GM18519 (cell line): ENCODE measurements at regions not wholly inside any gene's neighbourhood (a gene's known extent, or its start where the extent isn't known, plus 50 kb on each side); places are given as distances from the start of the nearest gene placed in this dataset.

Source experiments
- ATAC-seq: cut with Tn5 transposase; IDR thresholded peaks from one replicate; pipeline ENCODE4 v1.9.1; 2021; ENCODE audit warnings: mild to moderate bottlenecking, moderate library complexity; ENCODE audit not compliant: unreplicated experiment, low FRiP score

DNA sequence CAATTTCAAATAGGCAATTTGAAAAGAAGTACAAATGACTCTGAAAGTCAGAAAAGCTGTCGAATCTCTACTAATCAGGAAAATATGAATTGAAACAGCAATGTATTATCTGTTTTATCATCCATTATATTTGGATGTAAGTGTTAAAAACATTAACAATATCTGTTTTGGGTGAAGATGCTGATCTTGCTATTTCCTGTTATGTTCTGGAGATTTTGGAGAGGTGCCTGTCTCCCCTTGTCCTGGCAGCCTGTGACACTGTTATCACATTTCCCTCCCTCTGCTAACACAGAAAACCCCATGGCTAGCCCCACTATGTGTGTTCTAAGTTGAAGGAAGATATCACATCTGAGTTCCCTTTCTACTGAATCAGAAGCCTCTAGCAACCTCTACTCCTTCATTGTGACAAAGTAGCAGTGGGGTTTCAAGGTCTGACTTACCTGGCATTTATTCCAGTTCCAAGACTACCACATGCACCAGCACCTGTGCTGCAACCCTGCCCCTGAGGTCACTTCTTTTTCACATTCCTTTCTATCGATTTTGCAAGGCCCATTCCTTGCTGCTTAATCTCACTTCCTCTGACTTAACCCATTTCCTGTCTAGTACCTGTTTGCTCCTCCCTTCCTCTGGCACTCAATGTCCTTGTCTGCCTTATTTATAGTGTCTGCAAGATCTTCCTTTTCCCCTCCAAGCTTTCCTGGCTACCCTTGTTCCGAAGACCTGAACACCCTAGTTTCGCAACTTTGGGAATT lies 95.5 kb upstream of the COL8A1 start:
- ATAC-seq, result no peak

DNA sequence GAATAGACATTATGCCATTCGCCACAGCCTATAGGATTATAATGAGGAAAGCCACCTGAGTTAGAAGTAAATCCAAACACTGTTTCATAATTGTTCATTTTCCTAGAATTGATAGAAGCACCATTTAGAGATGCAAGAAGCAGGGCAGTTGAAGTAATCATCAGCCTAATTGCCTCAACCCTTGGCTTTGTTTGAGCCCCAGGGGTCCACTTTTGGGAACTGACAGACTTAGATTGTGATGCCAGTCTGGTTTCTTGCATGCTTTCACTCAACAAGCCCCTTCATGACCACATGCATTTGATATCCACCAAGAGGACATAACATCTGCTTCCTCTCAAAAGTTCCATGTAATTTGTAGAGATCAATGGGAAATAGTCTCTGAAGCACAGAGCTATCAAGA lies 97.2 kb upstream of the COL8A1 start:
- ATAC-seq, result no peak

DNA sequence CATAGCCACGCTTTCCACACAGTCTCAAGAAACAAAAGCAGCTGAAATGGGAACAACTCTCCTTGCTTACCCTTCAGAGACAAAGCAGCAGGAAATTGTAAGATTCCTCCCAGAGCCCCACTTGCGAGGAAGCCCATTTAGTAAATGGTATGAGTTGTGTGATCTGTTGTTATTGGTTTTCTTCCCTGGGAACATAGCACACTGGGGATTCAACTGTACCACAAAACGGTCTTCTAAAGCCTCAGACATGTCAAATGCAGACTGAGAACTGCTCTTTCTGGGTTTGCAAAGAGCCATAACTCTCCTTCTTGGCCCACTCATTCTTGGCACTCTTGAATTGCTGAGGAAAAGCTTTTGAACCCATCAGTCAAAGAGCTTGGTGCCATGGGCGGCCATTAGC lies 101.0 kb upstream of the COL8A1 start:
- no peak for ATAC-seq

- no peak for ATAC-seq
Observed at GRCh38 chr3:99536555-99537314, 101.7 kb upstream of the COL8A1 start.

- no peak for ATAC-seq
Observed at GRCh38 chr3:99534951-99535704, 103.3 kb upstream of the COL8A1 start.

- ATAC-seq, result no peak
Observed at GRCh38 chr3:99532246-99532645, 106.1 kb upstream of the COL8A1 start.

GRCh38 chr3:99529265-99529664 lies 109.1 kb upstream of the COL8A1 start:
- no peak for ATAC-seq

DNA sequence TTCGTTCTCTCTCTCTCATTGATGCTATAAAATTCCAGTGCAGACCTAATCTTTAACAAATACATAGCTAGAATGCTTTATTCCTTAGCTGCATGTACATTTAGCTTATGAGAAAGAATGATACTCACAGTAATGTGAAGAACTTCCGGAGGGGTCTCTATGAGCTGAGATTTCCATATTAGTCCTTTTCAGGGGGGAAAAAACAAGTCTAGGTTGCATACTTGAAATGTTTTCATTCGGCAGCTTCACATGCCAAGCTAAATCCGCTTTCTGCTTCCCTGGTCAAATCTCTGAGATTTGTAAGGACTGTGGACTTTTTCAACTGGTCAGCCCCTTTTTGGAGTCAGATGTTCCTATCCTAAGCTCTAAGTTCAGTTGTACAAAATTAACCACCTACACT lies 111.5 kb upstream of the COL8A1 start:
- ATAC-seq, result no peak

GRCh38 chr3:99524559-99524958 lies 113.8 kb upstream of the COL8A1 start:
- no peak for ATAC-seq

- ATAC-seq, result no peak
Observed at GRCh38 chr3:99523431-99524127, 114.8 kb upstream of the COL8A1 start.

GRCh38 chr3:99522147-99522546 lies 116.2 kb upstream of the COL8A1 start:
- ATAC-seq, result no peak

GRCh38 chr3:99521551-99521950 lies 116.8 kb upstream of the COL8A1 start:
- no peak for ATAC-seq

- no peak for ATAC-seq
Observed at GRCh38 chr3:99520513-99520912, 117.9 kb upstream of the COL8A1 start.

GRCh38 chr3:99516936-99517335 lies 121.5 kb upstream of the COL8A1 start:
- no peak for ATAC-seq

DNA sequence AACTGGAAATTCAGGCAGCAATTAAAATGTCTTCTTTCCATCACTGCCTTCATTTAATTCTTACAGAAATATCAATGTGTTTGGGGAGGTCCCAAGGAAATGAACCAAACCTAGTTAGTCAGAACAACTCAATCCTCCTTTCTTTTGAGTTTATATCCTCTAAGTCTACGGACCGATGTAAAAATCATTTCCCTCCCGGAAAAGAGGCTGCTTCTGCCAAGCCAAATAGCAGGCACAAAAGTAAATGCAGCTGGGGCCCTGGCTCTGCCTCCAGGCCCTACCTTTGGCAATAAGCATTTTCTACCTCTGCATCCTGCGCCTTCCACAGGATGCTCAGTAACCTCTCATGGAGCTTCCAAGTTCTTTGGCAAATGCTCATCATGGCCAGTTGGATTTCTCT lies 122.5 kb upstream of the COL8A1 start:
- no peak for ATAC-seq

DNA sequence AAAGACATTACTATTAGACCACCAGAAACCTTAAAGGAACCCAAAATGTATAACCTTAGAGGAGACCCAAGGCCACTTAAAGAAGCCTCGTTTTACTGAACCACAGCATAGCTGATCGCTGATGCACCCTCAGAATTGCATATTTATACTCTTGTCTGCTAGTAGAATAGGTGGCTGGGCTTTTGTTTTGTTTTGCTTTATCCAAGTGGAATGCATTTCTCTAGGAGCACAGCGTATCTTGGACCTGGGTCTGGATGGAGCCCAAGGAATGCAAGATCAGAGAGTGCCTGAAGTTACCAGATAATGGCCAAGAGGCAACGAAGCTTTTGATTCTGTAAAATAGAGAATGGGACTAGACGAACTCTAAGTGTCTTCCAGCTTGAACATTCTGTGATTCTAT lies 129.2 kb upstream of the COL8A1 start:
- no peak for ATAC-seq

DNA sequence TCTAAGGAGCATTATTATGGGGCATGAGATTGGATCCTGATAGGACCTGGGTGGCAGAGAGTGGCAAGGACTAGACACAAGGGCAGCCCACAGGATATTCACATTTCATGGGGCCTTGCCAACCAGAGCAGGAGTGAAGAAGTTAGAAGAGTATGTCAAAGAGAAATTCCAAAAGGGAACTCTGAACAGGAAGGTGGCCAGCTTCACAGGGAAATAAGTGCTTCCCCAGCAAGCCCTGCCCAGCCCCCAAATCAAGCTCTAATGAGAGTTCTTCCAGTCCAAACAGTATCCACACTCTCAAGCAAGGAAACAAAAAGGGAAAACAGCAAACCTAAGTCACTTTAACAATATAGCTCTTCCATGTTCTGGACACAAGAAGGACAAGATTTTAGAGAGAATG lies 130.2 kb upstream of the COL8A1 start:
- ATAC-seq, result no peak

DNA sequence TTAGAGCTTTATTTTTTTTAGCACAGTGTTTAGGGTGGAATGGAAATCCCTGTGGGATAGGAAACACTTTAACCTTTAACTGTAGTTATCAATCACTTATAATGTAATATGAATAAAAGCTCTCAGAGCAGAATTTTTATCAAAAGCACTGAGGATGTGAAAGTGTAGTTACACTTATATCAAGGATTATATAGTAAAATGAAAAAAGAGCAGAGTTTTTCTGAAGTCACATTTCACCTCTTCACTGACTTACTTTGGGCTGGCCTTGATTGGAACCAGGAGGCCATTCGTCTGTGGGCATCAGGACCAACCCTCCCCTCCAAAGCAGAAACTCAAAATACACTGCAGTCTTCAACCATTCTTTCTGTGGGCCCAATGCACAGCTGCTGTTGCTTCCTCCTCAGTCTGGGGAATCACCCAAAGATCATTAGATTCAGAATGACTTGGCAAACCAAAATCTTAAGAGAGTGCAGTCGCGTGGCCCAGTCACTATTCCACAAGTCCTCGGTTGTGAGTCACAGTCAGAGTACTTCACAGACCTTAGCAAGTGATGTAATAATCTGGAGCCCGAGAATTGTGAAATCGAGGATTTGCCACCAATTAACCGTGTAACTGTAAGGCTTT lies 132.6 kb upstream of the COL8A1 start:
- peak; percentile 99 for ATAC-seq

- ATAC-seq, result peak; percentile 27
Observed at GRCh38 chr3:99505200-99505599, 133.2 kb upstream of the COL8A1 start.

DNA sequence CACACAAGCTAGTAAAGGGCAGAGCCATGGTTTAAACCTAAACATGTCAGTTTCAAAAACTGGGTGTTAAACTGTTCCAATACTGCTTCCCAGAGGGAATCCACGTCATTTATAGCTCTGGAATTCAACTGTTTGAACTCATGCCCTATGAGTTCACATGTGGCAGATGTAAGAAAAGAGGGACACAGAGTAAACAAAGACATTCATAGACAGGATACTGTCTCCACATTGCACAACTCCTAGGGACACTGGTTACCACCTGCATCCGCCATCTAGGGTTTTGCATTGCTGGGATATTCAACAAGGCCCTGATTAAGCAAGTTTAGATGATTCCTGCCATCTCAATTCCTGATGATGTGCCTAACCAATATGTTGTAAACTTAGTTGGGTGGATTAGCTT lies 134.1 kb upstream of the COL8A1 start:
- no peak for ATAC-seq
